ENCODE measurements at regions not wholly inside any gene's neighbourhood (a gene's known extent, or its start where the extent isn't known, plus 50 kb on each side); places are given as distances from the start of the nearest gene placed in this dataset.

DNA sequence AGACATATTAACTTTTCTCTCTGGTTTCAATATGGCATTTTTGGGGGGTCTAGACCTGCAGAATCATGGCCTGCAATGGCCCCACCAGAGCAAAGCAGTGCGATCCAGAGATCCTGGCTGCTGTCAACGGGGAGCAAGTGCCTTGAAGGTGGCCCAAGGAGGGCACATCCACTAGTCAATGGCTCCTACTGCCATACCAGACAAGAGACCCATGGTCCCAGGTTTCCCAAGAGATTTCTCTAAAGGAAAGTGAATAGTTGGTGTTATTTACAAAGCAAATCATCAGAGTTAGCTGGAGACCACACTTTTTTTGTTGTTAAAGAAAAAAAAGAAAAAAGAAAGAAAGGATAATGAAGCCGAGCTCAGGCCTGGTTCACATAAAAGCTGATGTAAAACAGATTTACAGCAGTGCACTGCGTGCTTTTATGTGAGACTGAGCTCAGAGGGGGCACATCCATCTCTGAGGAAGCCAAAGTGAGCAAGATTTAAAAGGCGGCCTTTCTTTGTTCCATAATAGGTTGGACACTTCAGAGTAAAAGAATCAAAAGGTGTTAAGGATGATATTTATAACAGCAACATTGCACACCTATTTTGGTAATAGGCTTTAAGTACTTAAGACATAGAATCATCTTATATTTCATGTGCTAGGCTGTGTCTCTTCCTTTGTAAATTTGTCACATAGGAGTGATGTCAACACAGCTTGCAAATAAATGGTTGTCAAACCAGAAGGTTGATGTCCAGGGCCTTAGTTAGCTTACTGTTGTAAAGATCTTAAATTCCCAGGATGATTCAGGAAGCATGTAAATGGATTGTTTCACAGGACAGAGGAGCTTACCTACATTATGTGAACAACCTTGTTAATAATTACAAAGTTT lies 201.3 kb upstream of the NTM start:
- Histone ChIP-seq H3K79me1 (ENCODE audit: insufficient read depth, low read depth, low read length, poor library complexity, severe bottlenecking) (no peaks in the 10 kb centered on the region), H4K5ac (ENCODE audit: insufficient read length, low read depth, low read length) (no peak overlapping the region), H3K18ac (ENCODE audit: insufficient read length, low read depth, low read length) (no peak overlapping the region), H4K91ac (ENCODE audit: insufficient read length, low read depth, low read length) (no peak overlapping the region), H3K4me2 (ENCODE audit: insufficient read depth, insufficient read length, low read length) (no peak overlapping the region), H3K4ac (ENCODE audit: low read depth, low read length) (no peak overlapping the region), H3K23ac (ENCODE audit: insufficient read length, low read depth, low read length) (no peak overlapping the region), H3K56ac (ENCODE audit: insufficient read length, low read depth, low read length) (no peak overlapping the region), H3K27ac (ENCODE audit: insufficient read length, low read depth, low read length) (no peak overlapping the region), H3K23me2 (ENCODE audit: insufficient read length, low read depth, low read length, poor library complexity, severe bottlenecking) (no peaks in the 10 kb centered on the region), H4K20me1 (ENCODE audit: control insufficient read depth, insufficient read depth, insufficient read length) (no peaks in the 10 kb centered on the region), H3T11ph (ENCODE audit: low read length) (no peak overlapping the region), H2BK120ac (ENCODE audit: low read depth, low read length, poor library complexity, severe bottlenecking) (no peak overlapping the region), H3K79me2 (ENCODE audit: insufficient read depth, low read length) (no peaks in the 10 kb centered on the region), H3K9ac (ENCODE audit: extremely low read depth, insufficient read length, low read length) (no peak overlapping the region), H2BK20ac (ENCODE audit: low read depth, low read length, poor library complexity, severe bottlenecking) (no peak overlapping the region), H2BK12ac (ENCODE audit: insufficient read length, low read depth, low read length) (no peak overlapping the region), H2AK5ac (ENCODE audit: insufficient read length, low read length) (no peak overlapping the region), H3K4me1 (ENCODE audit: insufficient read depth, low read length) (no peaks in the 10 kb centered on the region; the same call in 1 of the 2 replicates), H2BK15ac (ENCODE audit: low read depth, low read length) (no peak overlapping the region), H2BK5ac (ENCODE audit: insufficient read length, low read length) (no peak overlapping the region), H3K27me3 (ENCODE audit: insufficient read depth, low read length) (no peaks in the 10 kb centered on the region), H3K9me3 (ENCODE audit: control insufficient read depth, low read depth, low read length) (no peaks in the 10 kb centered on the region), H2AFZ (ENCODE audit: low read length) (no peak overlapping the region), H3K14ac (ENCODE audit: insufficient read depth, low read length) (no peak overlapping the region), H4K8ac (replicated peaks; ENCODE audit: insufficient read length, low read depth, low read length) (no peak overlapping the region)
- Mint-ChIP-seq H3K36me3 (ENCODE audit: insufficient read depth in 1 of 3, low read depth in 3 of 3) (no peaks in the 10 kb centered on the region), H3K4me3 (no peak overlapping the region), H3K9me3 (no peaks in the 10 kb centered on the region), H3K27ac (no peak overlapping the region; a peak in 1 of 7 replicates), H3K27me3 (ENCODE audit: low read depth) (peaks cover 2% of the 10 kb centered on the region; the same call in 1 of the 2 replicates), H3K4me1 (peaks cover 6 to 15% of the 10 kb centered on the region in 2 experiments)
- TF ChIP-seq, protein P1, sequence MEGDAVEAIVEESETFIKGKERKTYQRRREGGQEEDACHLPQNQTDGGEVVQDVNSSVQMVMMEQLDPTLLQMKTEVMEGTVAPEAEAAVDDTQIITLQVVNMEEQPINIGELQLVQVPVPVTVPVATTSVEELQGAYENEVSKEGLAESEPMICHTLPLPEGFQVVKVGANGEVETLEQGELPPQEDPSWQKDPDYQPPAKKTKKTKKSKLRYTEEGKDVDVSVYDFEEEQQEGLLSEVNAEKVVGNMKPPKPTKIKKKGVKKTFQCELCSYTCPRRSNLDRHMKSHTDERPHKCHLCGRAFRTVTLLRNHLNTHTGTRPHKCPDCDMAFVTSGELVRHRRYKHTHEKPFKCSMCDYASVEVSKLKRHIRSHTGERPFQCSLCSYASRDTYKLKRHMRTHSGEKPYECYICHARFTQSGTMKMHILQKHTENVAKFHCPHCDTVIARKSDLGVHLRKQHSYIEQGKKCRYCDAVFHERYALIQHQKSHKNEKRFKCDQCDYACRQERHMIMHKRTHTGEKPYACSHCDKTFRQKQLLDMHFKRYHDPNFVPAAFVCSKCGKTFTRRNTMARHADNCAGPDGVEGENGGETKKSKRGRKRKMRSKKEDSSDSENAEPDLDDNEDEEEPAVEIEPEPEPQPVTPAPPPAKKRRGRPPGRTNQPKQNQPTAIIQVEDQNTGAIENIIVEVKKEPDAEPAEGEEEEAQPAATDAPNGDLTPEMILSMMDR (conservative IDR thresholded peaks at IDR 0.05): no peak
- WGBS (ENCODE audit: extremely low coverage, insufficient read length, low lambda C conversion rate): no CpG with 5 or more reads among the region's 5 CpGs
- DNase-seq: no peak

Data from H9 (cell line).